ENCODE measurements at regions not wholly inside any gene's neighbourhood (a gene's known extent, or its start where the extent isn't known, plus 50 kb on each side); places are given as distances from the start of the nearest gene placed in this dataset.
"Not testable (repeated sequence)": the region's sequence is repeated elsewhere in the genome, so short reads cannot be mapped to it uniquely, and the experiment has no call there.

GRCh38 chr2:61750624-61751023 is 103.2 kb downstream of the FAM161A start:
- Histone ChIP-seq H3K4me3 (no peak overlapping the region), H3K27ac (no peak overlapping the region), H3K4me1 (replicated peaks in 1 of 2) (no peaks in the 10 kb centered on the region)
- no peak for ATAC-seq (replicated peaks in 6 of 8)
- in situ Hi-C loops (cut with MboI; ENCODE audit: low pct_unique_long_range_greater_than_20kb in 2 of 9, low sequenced_read_pairs in 9 of 9, unreplicated experiment in 9 of 9): loop anchor here in 1 of 9 experiments (25.0 kb wide), 1 partner anchor 112 kb away; the partner anchor contains the start of gene FAM161A
- WGBS, 10 experiments: 0 to 100% (median 80%) methylated on average over 1 to 2 of the region's 2 CpGs

- Histone ChIP-seq H3K4me3 (no peak overlapping the region), H3K27ac (no peak overlapping the region), H3K4me1 (replicated peaks in 1 of 2) (no peaks in the 10 kb centered on the region)
- ATAC-seq (replicated peaks in 6 of 8): no peak
- WGBS, 10 experiments: 67 to 100% (median 87%) methylated on average over 1 to 4 of the region's 6 CpGs; no CpG with 5 or more reads in 2 of the 10 experiments
- in situ Hi-C loops (cut with MboI; ENCODE audit: low pct_unique_long_range_greater_than_20kb in 2 of 9, low sequenced_read_pairs in 9 of 9, unreplicated experiment in 9 of 9): no loop called here
Measured at GRCh38 chr2:61742955-61743354, 110.9 kb downstream of the FAM161A start.

- no peak for ATAC-seq (replicated peaks in 6 of 8)
- no peak overlapping the region for H3K27ac ChIP-seq
- no peaks in the 10 kb centered on the region for H3K4me1 ChIP-seq (replicated peaks in 1 of 2)
- WGBS, 10 experiments: 29 to 100% (median 77%) methylated on average over 1 to 3 of the region's 3 CpGs; no CpG with 5 or more reads in 4 of the 10 experiments
- in situ Hi-C loops (cut with MboI; ENCODE audit: low pct_unique_long_range_greater_than_20kb in 2 of 9, low sequenced_read_pairs in 9 of 9, unreplicated experiment in 9 of 9): no loop called here
- no peak overlapping the region for H3K4me3 ChIP-seq
Measured at GRCh38 chr2:61737841-61738240, 116.0 kb downstream of the FAM161A start.

GRCh38 chr2:61736953-61737352 is 116.9 kb downstream of the FAM161A start:
- Histone ChIP-seq H3K4me3 (no peak overlapping the region), H3K4me1 (replicated peaks in 1 of 2) (no peaks in the 10 kb centered on the region), H3K27ac (no peak overlapping the region)
- ATAC-seq (replicated peaks in 6 of 8): peak in 5 of 8 experiments; percentile 82 to 94 (median 91)
- in situ Hi-C loops (cut with MboI; ENCODE audit: low pct_unique_long_range_greater_than_20kb in 2 of 9, low sequenced_read_pairs in 9 of 9, unreplicated experiment in 9 of 9): no loop called here
- 13 to 81% (median 59%) methylated on average over 1 to 4 of the region's 4 CpGs for WGBS, 10 experiments

- in situ Hi-C loops (cut with MboI; ENCODE audit: low pct_unique_long_range_greater_than_20kb in 2 of 9, low sequenced_read_pairs in 9 of 9, unreplicated experiment in 9 of 9): no loop called here
- 53 to 100% (median 90%) methylated on average over 1 to 2 of the region's 2 CpGs; no CpG with 5 or more reads in 1 of the 10 experiments for WGBS, 10 experiments
- Histone ChIP-seq H3K4me3 (no peak overlapping the region), H3K27ac (no peak overlapping the region), H3K4me1 (replicated peaks in 1 of 2) (no peaks in the 10 kb centered on the region)
- no peak for ATAC-seq (replicated peaks in 6 of 8)
Measured at GRCh38 chr2:61733563-61733962, 120.3 kb downstream of the FAM161A start.

GRCh38 chr2:61732787-61733186 is 121.1 kb downstream of the FAM161A start:
- in situ Hi-C loops (cut with MboI; ENCODE audit: low pct_unique_long_range_greater_than_20kb in 2 of 9, low sequenced_read_pairs in 9 of 9, unreplicated experiment in 9 of 9): no loop called here
- Histone ChIP-seq H3K4me1 (replicated peaks in 1 of 2) (no peaks in the 10 kb centered on the region), H3K4me3 (no peak overlapping the region), H3K27ac (no peak overlapping the region)
- ATAC-seq (replicated peaks in 6 of 8): no peak

GRCh38 chr2:61727746-61728145 is 126.1 kb downstream of the FAM161A start:
- in situ Hi-C loops (cut with MboI; ENCODE audit: low pct_unique_long_range_greater_than_20kb in 2 of 9, low sequenced_read_pairs in 9 of 9, unreplicated experiment in 9 of 9): no loop called here
- 0 to 63% (median 39%) methylated on average over 1 of the region's 1 CpG; no CpG with 5 or more reads in 2 of the 10 experiments for WGBS, 10 experiments

GRCh38 chr2:61726456-61727209 is 127.2 kb downstream of the FAM161A start:
- 92 to 100% methylated on average over 1 of the region's 1 CpG; no CpG with 5 or more reads in 8 of the 10 experiments for WGBS, 10 experiments
- Histone ChIP-seq H3K4me3 (no peak overlapping the region), H3K27ac (no peak overlapping the region), H3K4me1 (replicated peaks in 1 of 2) (no peaks in the 10 kb centered on the region)
- in situ Hi-C loops (cut with MboI; ENCODE audit: low pct_unique_long_range_greater_than_20kb in 2 of 9, low sequenced_read_pairs in 9 of 9, unreplicated experiment in 9 of 9): no loop called here
- ATAC-seq (replicated peaks in 6 of 8): no peak

More at GRCh38 chr2:61727746-61728145, 126.1 kb downstream of the FAM161A start:
- H3K27ac ChIP-seq: no peak overlapping the region
- H3K4me3 ChIP-seq: no peak overlapping the region
- H3K4me1 ChIP-seq (replicated peaks in 1 of 2): no peaks in the 10 kb centered on the region
- ATAC-seq (replicated peaks in 6 of 8): peak in 1 of 8 experiments; percentile 46

GRCh38 chr2:61723364-61723763 is 130.5 kb downstream of the FAM161A start:
- in situ Hi-C loops (cut with MboI; ENCODE audit: low pct_unique_long_range_greater_than_20kb in 2 of 9, low sequenced_read_pairs in 9 of 9, unreplicated experiment in 9 of 9); H3K4me1 ChIP-seq (replicated peaks in 1 of 2); H3K27ac ChIP-seq; H3K4me3 ChIP-seq; ATAC-seq (replicated peaks in 6 of 8): not testable (repeated sequence)
- WGBS, 10 experiments: 69 to 100% (median 91%) methylated on average over 2 to 12 of the region's 13 CpGs; no CpG with 5 or more reads in 2 of the 10 experiments

GRCh38 chr2:61722800-61723199 is 131.1 kb downstream of the FAM161A start:
- in situ Hi-C loops (cut with MboI; ENCODE audit: low pct_unique_long_range_greater_than_20kb in 2 of 9, low sequenced_read_pairs in 9 of 9, unreplicated experiment in 9 of 9): no loop called here
- 47 to 92% (median 82%) methylated on average over 3 to 8 of the region's 8 CpGs for WGBS, 10 experiments
- no peak for ATAC-seq (replicated peaks in 6 of 8)

GRCh38 chr2:61722318-61722717 is 131.5 kb downstream of the FAM161A start:
- no peak overlapping the region for H3K4me3 ChIP-seq
- H3K4me1 ChIP-seq (replicated peaks in 1 of 2): no peaks in the 10 kb centered on the region
- 20 to 100% (median 89%) methylated on average over 1 of the region's 1 CpG; no CpG with 5 or more reads in 1 of the 10 experiments for WGBS, 10 experiments
- H3K27ac ChIP-seq: no peak overlapping the region
- in situ Hi-C loops (cut with MboI; ENCODE audit: low pct_unique_long_range_greater_than_20kb in 2 of 9, low sequenced_read_pairs in 9 of 9, unreplicated experiment in 9 of 9): no loop called here
- no peak for ATAC-seq (replicated peaks in 6 of 8)

More at GRCh38 chr2:61722800-61723199, 131.1 kb downstream of the FAM161A start:
- Histone ChIP-seq H3K27ac (no peak overlapping the region), H3K4me3 (no peak overlapping the region), H3K4me1 (replicated peaks in 1 of 2) (no peaks in the 10 kb centered on the region)

GRCh38 chr2:61721382-61721781 is 132.5 kb downstream of the FAM161A start:
- WGBS, 10 experiments: 80 to 100% (median 86%) methylated on average over 1 to 2 of the region's 2 CpGs; no CpG with 5 or more reads in 5 of the 10 experiments
- no peak overlapping the region for H3K27ac ChIP-seq
- no peaks in the 10 kb centered on the region for H3K4me1 ChIP-seq (replicated peaks in 1 of 2)
- no peak overlapping the region for H3K4me3 ChIP-seq
- in situ Hi-C loops (cut with MboI; ENCODE audit: low pct_unique_long_range_greater_than_20kb in 2 of 9, low sequenced_read_pairs in 9 of 9, unreplicated experiment in 9 of 9): no loop called here
- ATAC-seq (replicated peaks in 6 of 8): no peak

GRCh38 chr2:61720911-61721310 is 132.9 kb downstream of the FAM161A start:
- H3K27ac ChIP-seq: no peak overlapping the region
- no peaks in the 10 kb centered on the region for H3K4me1 ChIP-seq (replicated peaks in 1 of 2)
- ATAC-seq (replicated peaks in 6 of 8): no peak
- in situ Hi-C loops (cut with MboI; ENCODE audit: low pct_unique_long_range_greater_than_20kb in 2 of 9, low sequenced_read_pairs in 9 of 9, unreplicated experiment in 9 of 9): no loop called here
- 0 to 100% (median 92%) methylated on average over 1 to 3 of the region's 3 CpGs; no CpG with 5 or more reads in 1 of the 10 experiments for WGBS, 10 experiments
- no peak overlapping the region for H3K4me3 ChIP-seq

- Histone ChIP-seq H3K27ac (no peak overlapping the region), H3K4me1 (replicated peaks in 1 of 2) (no peaks in the 10 kb centered on the region), H3K4me3 (no peak overlapping the region)
- no peak for ATAC-seq (replicated peaks in 6 of 8)
- 40 to 95% (median 80%) methylated on average over 1 to 5 of the region's 5 CpGs; no CpG with 5 or more reads in 4 of the 10 experiments for WGBS, 10 experiments
- in situ Hi-C loops (cut with MboI; ENCODE audit: low pct_unique_long_range_greater_than_20kb in 2 of 9, low sequenced_read_pairs in 9 of 9, unreplicated experiment in 9 of 9): no loop called here
Measured at GRCh38 chr2:61718965-61719364, 134.9 kb downstream of the FAM161A start.

All from motor neuron (in vitro differentiated cells).